GM21423 (cell line): ENCODE measurements at regions not wholly inside any gene's neighbourhood (a gene's known extent, or its start where the extent isn't known, plus 50 kb on each side); places are given as distances from the start of the nearest gene placed in this dataset.
"Not testable (repeated sequence)": the region's sequence is repeated elsewhere in the genome, so short reads cannot be mapped to it uniquely, and the experiment has no call there.

ENCODE experiments used
- ATAC-seq: cut with Tn5 transposase; IDR thresholded peaks from one replicate; pipeline ENCODE4 v1.9.1; 2021; ENCODE audit warnings: mild to moderate bottlenecking, moderate library complexity; ENCODE audit not compliant: unreplicated experiment

DNA sequence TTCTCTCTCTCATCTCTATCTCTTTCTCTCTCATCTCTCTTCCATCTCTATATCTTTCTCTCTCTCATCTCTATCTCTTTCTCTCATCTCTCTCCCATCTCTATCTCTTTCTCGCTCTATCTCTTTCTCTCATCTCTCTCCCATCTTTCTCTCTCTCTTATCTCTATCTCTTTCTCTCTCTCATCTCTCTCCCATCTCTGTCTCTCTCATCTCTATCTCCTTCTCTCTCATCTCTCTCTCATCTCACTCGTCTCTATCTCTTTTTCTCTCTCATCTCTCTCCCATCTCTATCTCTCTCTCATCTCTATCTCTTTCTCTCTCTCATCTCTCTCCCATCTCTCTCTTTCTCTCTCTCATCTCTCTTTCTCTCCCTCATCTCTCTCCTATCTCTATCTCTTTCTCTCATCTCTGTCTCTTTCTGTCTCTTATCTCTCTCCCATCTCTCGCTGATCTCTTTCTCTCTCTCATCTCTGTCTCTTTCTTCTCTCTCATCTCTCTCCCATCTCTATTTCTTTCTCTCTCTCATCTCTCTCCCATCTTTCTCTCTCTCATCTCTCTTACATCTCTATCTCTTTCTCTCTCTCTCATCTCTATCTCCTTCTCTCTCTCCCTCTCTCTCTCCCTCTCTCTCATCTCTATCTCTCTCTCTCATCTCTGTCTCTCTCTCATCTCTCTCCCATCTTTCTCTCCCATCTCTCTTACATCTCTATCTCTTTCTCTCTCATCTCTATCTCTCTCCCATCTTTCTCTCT lies 388.7 kb downstream of the NPHP4 start:
- ATAC-seq, result no peak

GRCh38 chr1:5602718-5603117 lies 389.5 kb downstream of the NPHP4 start:
- not testable (repeated sequence) for ATAC-seq

DNA sequence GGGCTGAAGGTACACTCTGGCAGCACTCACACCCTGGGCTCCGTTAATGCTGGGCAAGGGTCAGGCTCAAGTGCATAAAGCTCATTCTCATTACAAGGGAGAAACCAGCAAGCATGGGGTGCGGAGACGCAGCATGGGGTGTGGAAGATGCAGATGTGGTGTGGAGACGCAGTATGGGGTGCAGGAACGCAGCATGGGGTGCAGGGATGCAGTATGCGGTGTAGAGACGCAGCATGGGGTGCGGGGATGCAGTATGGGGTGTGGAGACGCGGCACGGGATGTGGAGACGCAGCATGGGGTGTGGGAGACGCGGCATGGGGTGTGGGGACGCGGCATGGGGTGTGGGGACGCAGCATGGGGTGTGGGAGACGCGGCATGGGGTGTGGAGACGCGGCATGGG lies 390.7 kb downstream of the NPHP4 start:
- no peak for ATAC-seq

DNA sequence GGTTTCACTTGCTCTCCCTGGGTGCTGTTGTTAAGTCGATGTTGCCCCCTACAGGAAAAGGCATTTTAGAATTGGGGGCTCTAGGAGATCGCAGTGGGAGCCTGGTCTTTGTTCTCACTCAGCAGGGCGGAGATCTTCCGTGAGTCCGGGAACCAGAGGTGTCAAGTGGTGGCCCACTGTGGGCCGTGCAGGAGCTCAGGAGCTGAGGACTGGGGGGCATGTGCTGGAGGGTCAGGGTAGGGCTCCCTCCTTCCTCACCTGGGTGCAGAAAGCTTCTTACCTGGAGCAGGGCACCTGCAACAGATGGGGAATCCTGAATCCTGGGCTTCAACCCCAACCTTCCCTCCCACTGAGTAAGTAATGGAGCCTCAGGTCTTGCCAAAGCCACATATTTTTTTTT lies 392.7 kb downstream of the NPHP4 start:
- ATAC-seq, result no peak

DNA sequence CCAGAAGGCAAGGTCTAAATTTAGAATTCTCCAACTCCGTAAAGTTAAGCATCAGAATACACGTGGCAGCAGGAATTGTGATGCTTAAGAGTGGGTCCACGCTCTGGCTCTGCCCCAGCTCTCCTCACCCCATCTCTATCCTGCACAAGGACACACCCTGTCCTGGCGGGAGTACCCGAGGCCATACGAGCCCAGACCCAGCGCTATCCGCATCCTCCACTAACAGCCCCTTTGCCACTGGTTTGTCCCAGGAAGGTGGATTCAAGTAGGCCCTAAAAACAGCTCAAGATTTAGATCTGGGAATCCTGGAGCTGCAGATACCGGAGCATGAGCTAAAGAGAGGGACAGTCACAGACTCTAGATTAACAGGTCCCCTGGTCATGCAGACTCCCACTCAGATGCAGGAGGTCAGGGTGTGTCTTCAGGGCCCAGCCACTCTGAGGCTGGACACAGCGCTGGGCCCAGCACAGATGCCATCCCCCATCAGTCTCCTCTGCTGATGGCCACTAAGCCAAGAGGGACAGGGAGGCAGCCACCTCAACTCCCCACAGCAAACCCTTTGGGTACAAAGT lies 393.3 kb downstream of the NPHP4 start:
- ATAC-seq, result no peak

- no peak for ATAC-seq
Observed at GRCh38 chr1:5597991-5598823, 394.0 kb downstream of the NPHP4 start.

DNA sequence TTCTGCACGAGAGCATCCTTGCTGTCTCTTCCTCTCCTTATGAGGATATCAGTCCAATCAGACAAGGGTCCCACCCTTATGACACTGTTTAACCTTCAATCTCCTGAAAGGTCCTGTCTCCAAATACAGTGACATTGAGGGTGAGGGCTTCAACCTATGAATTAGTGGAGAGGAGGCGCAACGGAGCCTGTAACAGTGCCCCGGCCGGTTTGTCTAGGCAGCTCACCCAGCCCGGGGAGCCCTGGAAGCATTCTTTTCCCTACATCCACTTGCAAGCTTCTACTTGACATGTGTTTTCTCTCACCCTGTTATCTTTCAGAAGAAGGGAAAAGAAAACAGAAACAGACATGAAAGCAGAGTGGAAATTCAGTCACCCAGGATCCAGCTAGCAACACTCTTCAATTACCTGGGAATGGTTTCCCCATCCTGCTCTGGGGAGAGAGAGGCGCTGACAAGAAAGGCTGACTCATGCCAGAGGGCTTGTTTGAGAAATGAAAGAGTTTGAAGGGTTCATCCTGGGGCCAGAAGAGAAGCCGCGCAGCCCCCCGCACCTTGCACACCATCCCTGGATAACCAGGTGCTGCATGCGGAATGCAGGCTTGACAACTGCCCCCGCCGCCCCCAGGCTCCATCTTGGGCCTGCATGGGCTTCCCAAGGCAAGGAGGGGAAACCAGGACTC lies 394.9 kb downstream of the NPHP4 start:
- no peak for ATAC-seq

DNA sequence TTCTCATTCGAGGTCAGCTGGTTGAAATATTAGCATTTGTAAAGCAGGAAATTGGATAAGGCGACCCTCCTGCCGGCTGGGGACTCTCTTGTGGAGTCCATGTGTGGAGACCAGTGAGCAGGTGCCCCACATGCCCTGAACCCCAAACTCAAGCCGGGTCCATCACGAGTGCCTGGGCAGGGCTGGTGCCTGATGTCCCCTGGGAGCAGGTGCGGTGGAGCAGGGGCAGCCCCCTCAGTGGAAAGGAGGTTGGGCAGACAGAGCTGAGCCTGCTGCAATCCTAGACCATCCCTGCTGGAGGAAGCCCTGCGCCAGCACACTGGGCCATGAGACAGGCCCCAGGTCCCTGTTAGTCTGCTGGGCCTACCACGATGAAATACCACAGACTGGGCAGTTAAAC lies 395.6 kb downstream of the NPHP4 start:
- ATAC-seq, result no peak

DNA sequence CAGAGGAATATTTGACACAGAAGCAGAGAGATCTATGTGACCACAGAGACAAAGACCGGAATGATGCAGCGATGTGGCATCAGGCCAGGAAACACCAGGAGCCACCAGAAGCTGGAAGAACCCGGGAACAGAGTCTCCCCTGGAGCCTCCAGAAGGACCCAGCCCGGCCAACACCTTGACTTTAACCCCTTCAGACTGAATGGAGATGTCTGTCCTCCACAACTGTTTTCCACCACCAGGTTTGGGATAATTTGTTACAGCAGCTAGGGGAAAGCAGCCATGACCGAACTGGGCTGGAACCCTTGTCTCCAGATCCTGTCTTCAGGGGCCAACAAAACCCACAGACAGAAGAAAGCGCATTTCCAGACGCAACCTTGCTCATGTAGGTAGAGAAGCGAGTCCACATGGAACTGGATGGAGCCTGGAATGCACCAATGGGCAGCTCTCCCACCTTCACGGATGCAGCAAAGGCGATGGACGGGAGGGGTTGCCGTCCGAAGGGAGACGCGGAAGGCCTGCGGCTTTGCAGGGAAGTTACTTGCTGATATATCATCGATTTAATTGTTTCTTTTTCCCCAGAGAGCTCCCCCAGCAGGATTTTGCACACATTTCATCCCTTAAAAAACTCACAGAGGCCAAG lies 396.6 kb downstream of the NPHP4 start:
- no peak for ATAC-seq

DNA sequence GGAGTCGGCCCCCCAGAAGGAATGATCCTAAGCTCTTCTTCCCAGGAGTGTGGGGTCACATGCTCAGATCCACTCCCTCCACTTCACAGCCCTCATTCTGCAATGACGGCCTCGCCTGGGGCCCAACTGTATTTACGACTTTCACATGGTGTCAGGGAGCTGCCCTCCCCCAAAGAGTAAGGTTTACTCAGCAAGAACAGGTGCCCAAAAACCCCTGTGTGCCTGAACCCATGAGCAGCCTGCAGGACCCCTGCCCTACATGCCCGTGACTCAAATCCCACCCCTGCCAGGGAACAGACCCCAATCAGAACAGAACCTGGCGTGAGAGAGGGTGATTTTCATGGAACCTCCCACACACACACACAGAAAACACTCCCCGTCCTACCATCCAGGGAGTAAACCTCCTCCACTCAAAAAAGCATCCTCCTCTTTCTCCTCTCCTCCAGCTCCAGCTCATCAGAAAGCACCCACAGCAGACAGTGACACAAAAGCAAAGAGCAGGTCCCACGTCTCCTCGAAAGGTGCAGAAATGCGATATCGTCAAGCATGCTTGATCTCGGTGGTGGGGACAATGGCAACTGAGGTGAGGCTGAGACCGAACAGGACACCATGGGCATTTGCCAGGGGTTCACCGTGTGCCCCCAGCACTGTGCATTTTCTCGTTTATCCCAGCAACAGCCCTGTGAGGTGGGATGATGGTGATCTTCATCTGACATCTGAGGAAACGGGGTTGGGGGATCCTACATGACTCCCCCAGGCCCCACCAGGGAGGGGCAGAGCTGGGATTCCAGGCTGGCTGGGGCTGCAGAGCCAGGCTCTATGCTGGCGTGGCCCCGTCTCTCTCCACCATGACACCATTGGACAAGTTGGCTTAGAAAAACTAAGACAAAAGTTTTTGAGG lies 397.9 kb downstream of the NPHP4 start:
- ATAC-seq, result no peak

GRCh38 chr1:5590717-5591116 lies 401.5 kb downstream of the NPHP4 start:
- ATAC-seq, result no peak

GRCh38 chr1:5586629-5587028 lies 405.6 kb downstream of the NPHP4 start:
- no peak for ATAC-seq

DNA sequence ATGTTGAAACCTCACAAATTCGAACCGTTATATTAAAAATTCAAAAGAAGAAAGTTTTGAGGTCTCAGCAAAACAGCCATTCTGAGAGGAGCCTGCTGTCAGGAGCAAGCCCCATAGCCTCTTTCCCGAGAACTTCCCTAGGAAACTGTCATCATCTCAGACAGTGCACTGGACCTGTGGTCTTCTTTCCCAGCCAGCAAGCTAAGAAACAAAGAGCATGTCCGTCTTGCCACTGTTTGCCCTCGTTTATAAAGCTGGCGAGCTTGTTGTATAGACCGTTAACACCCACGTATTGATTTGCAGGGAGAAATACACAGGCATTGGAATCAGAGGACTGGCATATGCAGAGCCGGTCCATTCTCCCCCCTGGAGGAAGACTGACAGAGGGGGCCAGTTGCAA lies 407.0 kb downstream of the NPHP4 start:
- ATAC-seq, result no peak

- ATAC-seq, result no peak
Observed at GRCh38 chr1:5580926-5581325, 411.3 kb downstream of the NPHP4 start.

DNA sequence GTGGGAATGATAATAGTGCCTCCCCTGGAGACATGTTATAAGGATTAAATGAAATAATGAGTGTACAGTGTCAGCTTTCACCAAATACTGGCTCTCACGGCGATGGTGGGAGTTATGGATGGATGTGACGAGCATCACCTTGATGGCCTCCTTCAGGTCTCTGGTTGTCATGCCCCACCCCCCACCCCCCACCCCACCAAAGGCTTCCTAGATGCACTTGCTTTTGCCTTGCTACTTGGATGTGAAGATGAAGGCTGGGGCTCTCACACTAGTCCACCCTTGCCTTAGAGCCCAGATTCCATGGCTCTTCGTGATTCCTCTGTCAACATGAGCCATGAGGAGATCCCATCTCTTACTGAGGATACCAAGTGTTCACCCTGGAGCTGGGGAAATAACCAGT lies 412.3 kb downstream of the NPHP4 start:
- ATAC-seq, result no peak

GRCh38 chr1:5578690-5579089 lies 413.5 kb downstream of the NPHP4 start:
- no peak for ATAC-seq

- ATAC-seq, result no peak
Observed at GRCh38 chr1:5577255-5578040, 414.8 kb downstream of the NPHP4 start.

GRCh38 chr1:5576673-5577065 lies 415.6 kb downstream of the NPHP4 start:
- ATAC-seq, result no peak

DNA sequence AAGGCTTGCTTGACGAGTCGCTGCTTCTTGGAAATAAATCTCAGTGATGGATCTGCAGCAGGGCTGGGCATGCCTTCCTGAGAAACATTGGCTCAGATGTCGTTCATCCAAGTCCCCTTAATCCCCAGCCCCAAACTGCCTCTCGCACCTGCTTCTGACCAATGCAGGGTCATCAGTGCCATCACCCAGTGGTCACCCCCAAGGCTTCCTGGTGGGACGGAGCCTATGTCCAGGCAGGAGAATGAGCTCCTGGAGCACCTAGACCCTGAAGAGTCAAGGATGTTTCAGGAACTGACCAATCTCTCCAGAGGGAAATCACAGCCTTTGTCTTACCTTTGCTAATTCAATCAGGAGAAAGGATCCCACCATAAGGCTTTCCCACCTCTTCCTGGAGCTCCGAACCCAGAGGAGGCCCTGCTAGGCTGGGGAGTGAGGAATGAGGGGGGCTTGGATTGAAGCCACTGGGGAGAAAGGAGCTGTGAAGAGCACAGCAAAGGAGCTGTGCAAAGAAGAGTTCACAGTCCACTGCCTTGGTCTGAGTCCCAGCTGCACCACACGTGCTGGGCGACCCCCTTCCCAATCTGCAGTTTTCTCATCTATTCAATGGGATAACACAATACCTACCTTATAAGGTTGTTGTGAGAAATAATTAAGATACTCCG lies 416.1 kb downstream of the NPHP4 start:
- ATAC-seq, result no peak
